CD14-positive monocyte (primary cell): ENCODE measurements at regions not wholly inside any gene's neighbourhood (a gene's known extent, or its start where the extent isn't known, plus 50 kb on each side); places are given as distances from the start of the nearest gene placed in this dataset.

ENCODE experiments used
- DNase-seq, 3 donors: peaks; one replicate each; pipeline ENCODE4 v3.0.0-alpha.2; 2011 to 2022
- H2AFZ ChIP-seq: 2 replicates; pipeline ENCODE4 v1.6.0; 2012; ENCODE audit warnings: mild to moderate bottlenecking, low read depth, low read length, inconsistent platforms; ENCODE audit not compliant: insufficient read depth, poor library complexity, severe bottlenecking
- H3K27ac ChIP-seq, 2 donors: 1 replicate in 1 of 2; 2 replicates in 1 of 2; pipeline ENCODE4 v1.5.1; 2012 to 2013; ENCODE audit warnings: low read length in 2 of 2, control low read depth in 1 of 2, inconsistent platforms in 1 of 2, low read depth in 1 of 2, mild to moderate bottlenecking in 1 of 2
- H3K27me3 ChIP-seq, 2 donors: one replicate each; pipeline versions ENCODE4 v1.6.0 to v1.6.1; 2011 to 2013; ENCODE audit warnings: low read length in 2 of 2; ENCODE audit not compliant: control insufficient read depth in 2 of 2, insufficient read depth in 2 of 2
- H3K36me3 ChIP-seq, 2 donors: replicated peaks in 1 of 2; 1 replicate in 1 of 2; 2 replicates in 1 of 2; pipeline versions ENCODE4 v1.5.1 to v1.6.1; 2012 to 2013; ENCODE audit warnings: low read length in 2 of 2, control low read depth in 1 of 2, inconsistent platforms in 1 of 2, mild to moderate bottlenecking in 1 of 2; ENCODE audit not compliant: insufficient read depth in 2 of 2, control insufficient read depth in 1 of 2
- H3K4me1 ChIP-seq, 2 donors: 1 replicate in 1 of 2; 2 replicates in 1 of 2; pipeline versions ENCODE4 v1.5.1 to v1.6.1; 2012 to 2013; ENCODE audit warnings: low read length in 2 of 2, control low read depth in 1 of 2, inconsistent platforms in 1 of 2, mild to moderate bottlenecking in 1 of 2, moderate library complexity in 1 of 2; ENCODE audit not compliant: insufficient read depth in 2 of 2, control insufficient read depth in 1 of 2
- H3K4me2 ChIP-seq: replicated peaks from 2 replicates; pipeline ENCODE3; 2012; ENCODE audit warnings: low read length, moderate library complexity, mild to moderate bottlenecking; ENCODE audit not compliant: poor library complexity, severe bottlenecking; ENCODE audit errors: extremely low read depth
- H3K4me3 ChIP-seq, 3 experiments: fragments of 200-600 bp in 1 of 3; sonication (generic) in 1 of 3; replicated peaks in 1 of 3; 1 replicate in 2 of 3; 2 replicates in 1 of 3; pipeline ENCODE4 v1.5.1; 2011 to 2013; ENCODE audit warnings: low read length in 3 of 3, mild to moderate bottlenecking in 3 of 3, control low read depth in 2 of 3, low read depth in 2 of 3, inconsistent platforms in 1 of 3, moderate library complexity in 1 of 3
- H3K79me2 ChIP-seq: 2 replicates; pipeline ENCODE4 v1.6.0; 2012; ENCODE audit warnings: mild to moderate bottlenecking, control low read depth, inconsistent platforms, low read length, moderate library complexity; ENCODE audit not compliant: insufficient read depth
- H3K9ac ChIP-seq: 2 replicates; pipeline ENCODE4 v1.6.0; 2017; ENCODE audit warnings: low read length, mild to moderate bottlenecking; ENCODE audit not compliant: insufficient read depth, poor library complexity, severe bottlenecking
- H3K9me3 ChIP-seq, 2 donors: replicated peaks in 1 of 2; 1 replicate in 1 of 2; 2 replicates in 1 of 2; pipeline versions ENCODE4 v1.5.1 to v1.6.1; 2012 to 2013; ENCODE audit warnings: low read length in 2 of 2, control low read depth in 1 of 2; ENCODE audit not compliant: control insufficient read depth in 1 of 2, insufficient read depth in 1 of 2
- H4K20me1 ChIP-seq: 2 replicates; pipeline ENCODE4 v1.6.0; 2012; ENCODE audit warnings: mild to moderate bottlenecking, low read length, control low read depth, moderate library complexity; ENCODE audit not compliant: insufficient read depth
- H3K27ac Mint-ChIP-seq, 7 donors: one replicate each; pipeline ENCODE4 v1.8.0; 2020; ENCODE audit warnings: mild to moderate bottlenecking in 7 of 7, mixed read lengths in 7 of 7, moderate library complexity in 6 of 7, inconsistent platforms in 2 of 7
- H3K27me3 Mint-ChIP-seq, 3 donors: one replicate each; pipeline ENCODE4 v1.8.0; 2021 to 2022; ENCODE audit warnings: low read depth in 3 of 3, mild to moderate bottlenecking in 3 of 3, mixed read lengths in 3 of 3, moderate library complexity in 3 of 3, inconsistent platforms in 1 of 3
- H3K36me3 Mint-ChIP-seq, 2 donors: one replicate each; pipeline ENCODE4 v1.8.0; 2020; ENCODE audit warnings: mixed read lengths in 2 of 2, inconsistent platforms in 1 of 2, mild to moderate bottlenecking in 1 of 2
- H3K4me1 Mint-ChIP-seq: one replicate; pipeline ENCODE4 v1.8.0; 2020; ENCODE audit warnings: mild to moderate bottlenecking, mixed read lengths
- H3K4me3 Mint-ChIP-seq, 2 donors: one replicate each; pipeline ENCODE4 v1.8.0; 2020; ENCODE audit warnings: mild to moderate bottlenecking in 2 of 2, mixed read lengths in 2 of 2, moderate library complexity in 1 of 2
- H3K9me3 Mint-ChIP-seq, 7 donors: one replicate each; pipeline ENCODE4 v1.8.0; 2020 to 2022; ENCODE audit warnings: mixed read lengths in 7 of 7, mild to moderate bottlenecking in 6 of 7, moderate library complexity in 6 of 7, inconsistent platforms in 2 of 7
- CTCF ChIP-seq: fragments of 200-600 bp; IDR thresholded peaks from one replicate; pipeline ENCODE4 v1.8.0; 2022; ENCODE audit warnings: antibody characterized with exemption, mild to moderate bottlenecking
- WGBS: methylation state at CpG from one replicate; pipeline ENCODE4 v1.1.5; 2013; ENCODE audit warnings: missing lambda C conversion rate; ENCODE audit not compliant: insufficient coverage; 5-methylcytosine and 5-hydroxymethylcytosine counted together
- intact Hi-C, 2 donors: fragments of 100-400 bp; cut with micrococcal nuclease; formaldehyde crosslinking; loops; one replicate each; pipeline versions ENCODE4 v1.15.0 to v1.15.1; 2023

GRCh38 chr16:26569793-26570192 lies 496.9 kb upstream of the C16orf82 start:
- no peaks in the 10 kb centered on the region for H4K20me1 ChIP-seq
- H3K9ac ChIP-seq: no peak overlapping the region
- Mint-ChIP-seq H3K36me3 (no peaks in the 10 kb centered on the region), H3K27me3 (peaks cover 1 to 4% (median 1%) of the 10 kb centered on the region in 3 donors), H3K27ac (no peak overlapping the region), H3K4me3 (no peak overlapping the region), H3K4me1 (no peaks in the 10 kb centered on the region), H3K9me3 (peaks cover 0 to 2% (median 0%) of the 10 kb centered on the region in 7 donors)
- no peaks in the 10 kb centered on the region for H3K4me1 ChIP-seq
- H2AFZ ChIP-seq: no peak overlapping the region
- no peaks in the 10 kb centered on the region for H3K79me2 ChIP-seq
- H3K4me3 ChIP-seq: no peak overlapping the region
- DNase-seq: no peak
- H3K36me3 ChIP-seq: no peaks in the 10 kb centered on the region
- no peaks in the 10 kb centered on the region for H3K27me3 ChIP-seq
- H3K9me3 ChIP-seq: no peaks in the 10 kb centered on the region
- TF ChIP-seq CTCF: no peak
- H3K4me2 ChIP-seq: no peak overlapping the region
- intact Hi-C loops: no loop called here
- H3K27ac ChIP-seq: no peak overlapping the region

- H3K4me1 Mint-ChIP-seq: no peaks in the 10 kb centered on the region
- no peak for DNase-seq
Observed at GRCh38 chr16:26578748-26579147, 488.0 kb upstream of the C16orf82 start.

More at GRCh38 chr16:26578748-26579147, 488.0 kb upstream of the C16orf82 start:
- Mint-ChIP-seq H3K9me3 (peaks cover 0 to 7% (median 0%) of the 10 kb centered on the region in 7 donors), H3K27ac (no peak overlapping the region), H3K36me3 (no peaks in the 10 kb centered on the region), H3K4me3 (no peak overlapping the region), H3K27me3 (peaks cover 0 to 2% (median 0%) of the 10 kb centered on the region in 3 donors)
- intact Hi-C loops: no loop called here
- TF ChIP-seq CTCF: no peak
- Histone ChIP-seq H3K79me2 (no peaks in the 10 kb centered on the region), H3K9ac (no peak overlapping the region), H3K4me3 (no peak overlapping the region), H3K4me1 (no peaks in the 10 kb centered on the region), H4K20me1 (no peaks in the 10 kb centered on the region), H2AFZ (no peak overlapping the region), H3K36me3 (no peaks in the 10 kb centered on the region), H3K27ac (no peak overlapping the region), H3K9me3 (no peaks in the 10 kb centered on the region), H3K4me2 (no peak overlapping the region), H3K27me3 (no peaks in the 10 kb centered on the region)
- 86% methylated on average over 2 of the region's 2 CpGs for WGBS
